Spleen (tissue), 11 donors: ENCODE measurements at regions not wholly inside any gene's neighbourhood (a gene's known extent, or its start where the extent isn't known, plus 50 kb on each side); places are given as distances from the start of the nearest gene placed in this dataset.
A peak's percentile ranks its signal among the peaks of the same experiment; 100 is the strongest.

Experiments used
- DNase-seq: peaks from one replicate; pipeline ENCODE4 v3.0.0-alpha.2; 2020
- H3K27ac ChIP-seq, 8 donors: fragments of 200-600 bp; sonication (generic) in 7 of 8; 1 replicate in 4 of 8; 2 replicates in 4 of 8; pipeline versions ENCODE4 v1.5.0 to v1.8.0; 2016 to 2021; ENCODE audit warnings: inconsistent platforms in 4 of 8, mild to moderate bottlenecking in 4 of 8, moderate library complexity in 1 of 8
- H3K27me3 ChIP-seq, 7 donors: fragments of 200-600 bp; sonication (generic) in 6 of 7; replicated peaks in 1 of 7; 1 replicate in 4 of 7; 2 replicates in 3 of 7; pipeline versions ENCODE4 v1.5.0 to v1.8.0; 2016 to 2021; ENCODE audit warnings: inconsistent platforms in 3 of 7, mild to moderate bottlenecking in 1 of 7
- H3K36me3 ChIP-seq, 6 donors: fragments of 200-600 bp; sonication (generic) in 5 of 6; 1 replicate in 4 of 6; 2 replicates in 2 of 6; pipeline versions ENCODE4 v1.5.0 to v1.8.0; 2016 to 2021; ENCODE audit warnings: inconsistent platforms in 2 of 6
- H3K4me1 ChIP-seq, 6 donors: fragments of 200-600 bp; sonication (generic) in 5 of 6; 1 replicate in 3 of 6; 2 replicates in 3 of 6; pipeline versions ENCODE4 v1.5.0 to v1.8.0; 2016 to 2021; ENCODE audit warnings: inconsistent platforms in 3 of 6
- H3K4me3 ChIP-seq, 8 donors: fragments of 200-600 bp; sonication (generic) in 7 of 8; 1 replicate in 4 of 8; 2 replicates in 4 of 8; pipeline versions ENCODE4 v1.5.0 to v1.8.0; 2016 to 2021; ENCODE audit warnings: inconsistent platforms in 4 of 8, mild to moderate bottlenecking in 4 of 8, moderate library complexity in 2 of 8
- H3K9me3 ChIP-seq, 8 donors: fragments of 200-600 bp; sonication (generic) in 7 of 8; 1 replicate in 4 of 8; 2 replicates in 4 of 8; pipeline versions ENCODE4 v1.5.0 to v1.8.0; 2016 to 2021; ENCODE audit warnings: inconsistent platforms in 4 of 8
- CTCF ChIP-seq, 11 experiments: fragments of 200-600 bp in 7 of 11; fragments of 450-650 bp in 4 of 11; sonication (generic) in 4 of 11; IDR thresholded peaks in 8 of 11; conservative IDR thresholded peaks in 3 of 11; 1 replicate in 7 of 11; 2 replicates in 4 of 11; pipeline versions ENCODE4 v1.4.0 to v1.8.0; 2016 to 2021; ENCODE audit warnings: antibody characterized with exemption in 11 of 11, inconsistent platforms in 4 of 11, mild to moderate bottlenecking in 1 of 11
- POLR2A ChIP-seq, 3 donors: fragments of 450-650 bp; IDR thresholded peaks; one replicate each; pipeline ENCODE4 v1.5.1; 2017; ENCODE audit warnings: antibody characterized with exemption in 3 of 3, mild to moderate bottlenecking in 1 of 3
- POLR2AphosphoS5 ChIP-seq, 3 donors: sonication (generic); formaldehyde crosslinking; IDR thresholded peaks; one replicate each; pipeline ENCODE4 v1.5.1; 2017; ENCODE audit warnings: antibody characterized with exemption in 3 of 3
- WGBS, 5 donors: extraction: QIAGEN DNeasy Blood & Tissue Kit in 3 of 5; methylation state at CpG; one replicate each; pipeline versions ENCODE4 v1.1.5 to v1.1.7; 2013 to 2018; 5-methylcytosine and 5-hydroxymethylcytosine counted together
- intact Hi-C: fragments of 100-400 bp; cut with DNase I; formaldehyde crosslinking; loops from one replicate; pipeline ENCODE4 v1.15.0; 2023; ENCODE audit warnings: low total_unique reads
- donor health status: healthy with polysubstance abuse.
- donor health status: DM: no; HTN: no; CAD: no; lungs with moderate emphysema.
- donor health status: DM: no; HTN: no; CAD: no.
- donor health status: Bipolar disorder and iron deficiency.
- donor health status: healthy.
- donor health status: DM: no; HTN: no; CAD: no.
- donor health status: DM: yes; HTN: yes; CAD: no.

- peak overlapping the region in 6 of 8 donors; percentile 6 to 54 (median 32) for H3K27ac ChIP-seq
- DNase-seq = no peak
- H3K4me1 ChIP-seq = peaks cover 0 to 14% (median 7%) of the 10 kb centered on the region in 6 donors
- 55 to 69% (median 65%) methylated on average over 11 of the region's 11 CpGs for WGBS, 5 donors
- TF ChIP-seq CTCF (IDR thresholded peaks at IDR 0.05 in 8 of 11, conservative IDR thresholded peaks at IDR 0.05 in 3 of 11) (no peak), POLR2AphosphoS5 (IDR thresholded peaks at IDR 0.05) (no peak), POLR2A (IDR thresholded peaks at IDR 0.05) (no peak)
- H3K4me3 ChIP-seq = no peak overlapping the region
- no peaks in the 10 kb centered on the region for H3K36me3 ChIP-seq
- peaks cover 0 to 6% (median 2%) of the 10 kb centered on the region in 7 donors for H3K27me3 ChIP-seq
- intact Hi-C loops = no loop called here
- H3K9me3 ChIP-seq = peaks cover 0 to 3% (median 0%) of the 10 kb centered on the region in 8 donors
Measured at GRCh38 chr5:61631438-61631941, 299.4 kb downstream of the ZSWIM6 start.

GRCh38 chr5:61632064-61632463, 300.0 kb downstream of the ZSWIM6 start:
- Histone ChIP-seq H3K27me3 (peaks cover 0 to under 1% (median 0%) of the 10 kb centered on the region in 7 donors), H3K4me3 (no peak overlapping the region), H3K36me3 (no peaks in the 10 kb centered on the region), H3K27ac (peak overlapping the region in 6 of 8 donors; percentile 6 to 54 (median 32)), H3K9me3 (peaks cover 0 to 3% (median 0%) of the 10 kb centered on the region in 8 donors), H3K4me1 (peaks cover 0 to 9% (median 1%) of the 10 kb centered on the region in 6 donors)
- TF ChIP-seq CTCF (IDR thresholded peaks at IDR 0.05 in 8 of 11, conservative IDR thresholded peaks at IDR 0.05 in 3 of 11) (no peak), POLR2A (IDR thresholded peaks at IDR 0.05) (no peak), POLR2AphosphoS5 (IDR thresholded peaks at IDR 0.05) (no peak)
- intact Hi-C loops = no loop called here
- no peak for DNase-seq
- WGBS, 5 donors = 59 to 86% (median 81%) methylated on average over 2 of the region's 2 CpGs

GRCh38 chr5:61635271-61635670, 303.2 kb downstream of the ZSWIM6 start:
- Histone ChIP-seq H3K36me3 (no peaks in the 10 kb centered on the region), H3K27ac (no peak overlapping the region), H3K27me3 (no peaks in the 10 kb centered on the region), H3K9me3 (no peaks in the 10 kb centered on the region), H3K4me1 (peaks cover 0 to 9% (median 0%) of the 10 kb centered on the region in 6 donors), H3K4me3 (no peak overlapping the region)
- WGBS, 5 donors = 91 to 98% (median 95%) methylated on average over 3 of the region's 3 CpGs
- no peak for DNase-seq
- intact Hi-C loops = no loop called here
- TF ChIP-seq CTCF (IDR thresholded peaks at IDR 0.05 in 8 of 11, conservative IDR thresholded peaks at IDR 0.05 in 3 of 11) = no peak
- no peak for TF ChIP-seq POLR2AphosphoS5 (IDR thresholded peaks at IDR 0.05)
- no peak for TF ChIP-seq POLR2A (IDR thresholded peaks at IDR 0.05)

GRCh38 chr5:61637566-61637965, 305.5 kb downstream of the ZSWIM6 start:
- H3K9me3 ChIP-seq = no peaks in the 10 kb centered on the region
- intact Hi-C loops = no loop called here
- no peak for TF ChIP-seq POLR2A (IDR thresholded peaks at IDR 0.05)
- TF ChIP-seq POLR2AphosphoS5 (IDR thresholded peaks at IDR 0.05) = no peak
- no peak for TF ChIP-seq CTCF (IDR thresholded peaks at IDR 0.05 in 8 of 11, conservative IDR thresholded peaks at IDR 0.05 in 3 of 11)
- no peaks in the 10 kb centered on the region for H3K27me3 ChIP-seq
- no peak overlapping the region for H3K4me3 ChIP-seq
- no peak for DNase-seq
- no peak overlapping the region for H3K27ac ChIP-seq
- no peaks in the 10 kb centered on the region for H3K4me1 ChIP-seq
- no peaks in the 10 kb centered on the region for H3K36me3 ChIP-seq
